WTC11 (cell line): ENCODE measurements at regions not wholly inside any gene's neighbourhood (a gene's known extent, or its start where the extent isn't known, plus 50 kb on each side); places are given as distances from the start of the nearest gene placed in this dataset.

Experiments used
- ATAC-seq: fragments of 200-7000 bp; cut with Tn5 transposase; 2 replicates; pipeline ENCODE4 v1.10.0; 2021; ENCODE audit warnings: mild to moderate bottlenecking, moderate library complexity
- CTCF ChIA-PET: fragments of 300-600 bp; sonication (Branson Sonifier 250); formaldehyde crosslinking; loops from one replicate; lab custom pipeline; 2021; ENCODE audit warnings: antibody characterized with exemption; lab: Charles Lee
- POLR2A ChIA-PET: fragments of 350-600 bp; sonication (Branson Sonifier 250); formaldehyde crosslinking; loops from one replicate; lab custom pipeline; 2021; ENCODE audit warnings: antibody characterized with exemption; lab: Charles Lee
- DNase-seq: peaks from one replicate; pipeline ENCODE4 v3.0.0; 2021; ENCODE audit warnings: low spot score
- H3K27ac Mint-ChIP-seq: 2 replicates; pipeline ENCODE4 v1.8.0; 2021; ENCODE audit warnings: mixed read lengths
- H3K27me3 Mint-ChIP-seq: 2 replicates; pipeline ENCODE4 v1.8.0; 2021; ENCODE audit warnings: low read depth, mild to moderate bottlenecking, moderate library complexity, mixed read lengths
- H3K36me3 Mint-ChIP-seq: 2 replicates; pipeline ENCODE4 v1.8.0; 2021; ENCODE audit warnings: mixed read lengths
- H3K4me1 Mint-ChIP-seq: 2 replicates; pipeline ENCODE4 v1.8.0; 2022; ENCODE audit warnings: mixed read lengths
- H3K4me3 Mint-ChIP-seq: 2 replicates; pipeline ENCODE4 v1.8.0; 2021; ENCODE audit warnings: mild to moderate bottlenecking, moderate library complexity, mixed read lengths
- H3K9me3 Mint-ChIP-seq: 2 replicates; pipeline ENCODE4 v1.8.0; 2021; ENCODE audit warnings: mixed read lengths
- AFF4 ChIP-seq: sonication (generic); formaldehyde crosslinking; IDR thresholded peaks from 2 replicates; pipeline ENCODE4 v1.8.1; 2023; ENCODE audit warnings: mild to moderate bottlenecking, missing genetic modification reagents, borderline replicate concordance
- ATF2 ChIP-seq: sonication (generic); formaldehyde crosslinking; IDR thresholded peaks from 2 replicates; pipeline ENCODE4 v1.8.1; 2022; ENCODE audit warnings: low read depth, missing genetic modification reagents, borderline replicate concordance
- ATF3 ChIP-seq: sonication (generic); formaldehyde crosslinking; conservative IDR thresholded peaks from 2 replicates; pipeline ENCODE4 v1.8.1; 2022; ENCODE audit warnings: mild to moderate bottlenecking, missing genetic modification reagents
- CTCF ChIP-seq: fragments of 200-600 bp; IDR thresholded peaks from 2 replicates; pipeline ENCODE4 v1.8.0; 2022; ENCODE audit warnings: antibody characterized with exemption
- ETV6 ChIP-seq: sonication (generic); formaldehyde crosslinking; IDR thresholded peaks from 2 replicates; pipeline ENCODE4 v1.8.1; 2022; ENCODE audit warnings: mild to moderate bottlenecking, missing genetic modification reagents
- NR3C1 ChIP-seq: sonication (generic); formaldehyde crosslinking; conservative IDR thresholded peaks from 2 replicates; pipeline ENCODE4 v1.8.1; 2023; ENCODE audit warnings: low read depth, mild to moderate bottlenecking, missing genetic modification reagents
- OVOL2 ChIP-seq: fragments of 250-450 bp; sonication (Bioruptor Pico); IDR thresholded peaks from 2 replicates; pipeline ENCODE4 v1.9.0; 2021; ENCODE audit warnings: mild to moderate bottlenecking, borderline replicate concordance
- PRDM15 ChIP-seq: sonication (generic); formaldehyde crosslinking; IDR thresholded peaks from 2 replicates; pipeline ENCODE4 v1.8.0; 2022; ENCODE audit warnings: missing genetic modification reagents
- USF1 ChIP-seq: sonication (generic); formaldehyde crosslinking; IDR thresholded peaks from 2 replicates; pipeline ENCODE4 v1.8.0; 2022; ENCODE audit warnings: mild to moderate bottlenecking, missing genetic modification reagents
- ZNF263 ChIP-seq: sonication (generic); formaldehyde crosslinking; IDR thresholded peaks from 2 replicates; pipeline ENCODE4 v1.8.1; 2022; ENCODE audit warnings: low read depth, mild to moderate bottlenecking, moderate library complexity, missing genetic modification reagents

- Mint-ChIP-seq H3K27ac (no peak overlapping the region), H3K4me3 (no peak overlapping the region), H3K27me3 (no peaks in the 10 kb centered on the region)
- TF ChIP-seq PRDM15 (CRISPR knock-in tag) = peak; percentile 61
- TF ChIP-seq CTCF = no peak
- TF ChIP-seq, all 79 proteins: peak for 1
- DNase-seq (no peak), ATAC-seq (peak; percentile 32; the same call in 1 of the 2 replicates)
- Mint-ChIP-seq H3K36me3 (no peaks in the 10 kb centered on the region), H3K9me3 (no peaks in the 10 kb centered on the region), H3K4me1 (no peaks in the 10 kb centered on the region)
- CTCF ChIA-PET = no interaction called here
- POLR2A ChIA-PET = interaction anchor here (0.7 kb wide), 1 partner anchor 1261 kb away, joined by 4 read pairs; no protein-coding TSS in a partner anchor
Measured at GRCh38 chr2:17125989-17126620, 392.1 kb downstream of the RAD51AP2 start.

GRCh38 chr2:17124575-17125318, 393.5 kb downstream of the RAD51AP2 start:
- H3K4me1 Mint-ChIP-seq = no peaks in the 10 kb centered on the region

More at GRCh38 chr2:17124575-17125318, 393.5 kb downstream of the RAD51AP2 start:
- no peak for ATAC-seq
- no peak overlapping the region for H3K27ac Mint-ChIP-seq
- no peak for DNase-seq
- no peaks in the 10 kb centered on the region for H3K27me3 Mint-ChIP-seq
- TF ChIP-seq ATF2 (CRISPR knock-in tag) (no peak), PRDM15 (CRISPR knock-in tag) (no peak), AFF4 (no peak), ATF3 (CRISPR knock-in tag) (no peak), USF1 (no peak), NR3C1 (CRISPR knock-in tag) (no peak), OVOL2 (CRISPR knock-in tag) (no peak), ZNF263 (CRISPR knock-in tag) (no peak), ETV6 (no peak)
- TF ChIP-seq, all 79 proteins: peak for 0
- ChIA-PET CTCF (no interaction called here), POLR2A (no interaction called here)
- Mint-ChIP-seq H3K9me3 (no peaks in the 10 kb centered on the region), H3K4me3 (no peak overlapping the region), H3K36me3 (no peaks in the 10 kb centered on the region)
